HG03064 (cell line): ENCODE measurements at regions not wholly inside any gene's neighbourhood (a gene's known extent, or its start where the extent isn't known, plus 50 kb on each side); places are given as distances from the start of the nearest gene placed in this dataset.
"Not testable (repeated sequence)": the region's sequence is repeated elsewhere in the genome, so short reads cannot be mapped to it uniquely, and the experiment has no call there.

ENCODE experiments used
- ATAC-seq: cut with Tn5 transposase; IDR thresholded peaks from one replicate; pipeline ENCODE4 v1.9.1; 2021; ENCODE audit warnings: low read depth; ENCODE audit not compliant: unreplicated experiment

GRCh38 chr5:144042156-144042555, 128.3 kb downstream of the YIPF5 start:
- no peak for ATAC-seq

- no peak for ATAC-seq
Measured at GRCh38 chr5:144048259-144048856, 122.1 kb downstream of the YIPF5 start.

GRCh38 chr5:144055391-144055790, 115.1 kb downstream of the YIPF5 start:
- ATAC-seq, result not testable (repeated sequence)

DNA sequence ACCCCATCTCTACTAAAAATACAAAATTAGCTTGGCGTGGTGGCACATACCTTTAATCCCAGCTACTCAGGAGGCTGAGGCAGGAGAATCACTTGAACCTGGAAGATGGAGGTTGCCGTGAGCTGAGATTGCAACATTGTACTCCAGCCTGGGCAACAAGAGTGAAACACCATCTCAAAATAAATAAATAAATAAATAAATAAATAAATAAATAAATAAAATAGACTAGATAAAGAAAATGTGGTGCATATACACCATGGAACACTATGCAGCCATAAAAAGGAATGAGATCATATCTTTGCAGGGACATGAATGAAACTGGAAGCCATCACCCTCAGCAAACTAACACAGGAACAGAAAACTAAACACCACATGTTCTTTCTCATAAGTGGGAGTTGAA, 110.4 kb downstream of the YIPF5 start:
- not testable (repeated sequence) for ATAC-seq

GRCh38 chr5:144060598-144060997, 109.9 kb downstream of the YIPF5 start:
- no peak for ATAC-seq

DNA sequence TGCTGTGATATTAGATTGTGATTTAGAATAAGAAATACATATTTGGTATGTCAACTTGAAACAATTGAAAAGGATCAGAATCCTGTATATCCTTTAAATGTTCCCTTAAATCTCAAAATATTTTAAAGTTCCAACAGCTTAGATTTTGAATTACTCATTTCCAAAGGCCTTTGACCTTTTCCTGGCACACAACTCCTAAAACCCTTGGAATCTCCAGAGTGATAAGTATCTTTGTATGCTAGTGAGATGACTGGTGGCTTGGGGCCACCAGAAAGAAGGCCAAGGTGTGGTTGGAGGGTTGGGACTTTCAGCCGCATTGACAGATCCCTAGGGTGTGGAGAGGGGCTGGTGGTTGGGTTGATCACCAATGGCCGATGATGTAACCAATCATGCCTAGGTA, 104.7 kb downstream of the YIPF5 start:
- ATAC-seq, result no peak

- no peak for ATAC-seq
Measured at GRCh38 chr5:144072518-144072927, 97.9 kb downstream of the YIPF5 start.

DNA sequence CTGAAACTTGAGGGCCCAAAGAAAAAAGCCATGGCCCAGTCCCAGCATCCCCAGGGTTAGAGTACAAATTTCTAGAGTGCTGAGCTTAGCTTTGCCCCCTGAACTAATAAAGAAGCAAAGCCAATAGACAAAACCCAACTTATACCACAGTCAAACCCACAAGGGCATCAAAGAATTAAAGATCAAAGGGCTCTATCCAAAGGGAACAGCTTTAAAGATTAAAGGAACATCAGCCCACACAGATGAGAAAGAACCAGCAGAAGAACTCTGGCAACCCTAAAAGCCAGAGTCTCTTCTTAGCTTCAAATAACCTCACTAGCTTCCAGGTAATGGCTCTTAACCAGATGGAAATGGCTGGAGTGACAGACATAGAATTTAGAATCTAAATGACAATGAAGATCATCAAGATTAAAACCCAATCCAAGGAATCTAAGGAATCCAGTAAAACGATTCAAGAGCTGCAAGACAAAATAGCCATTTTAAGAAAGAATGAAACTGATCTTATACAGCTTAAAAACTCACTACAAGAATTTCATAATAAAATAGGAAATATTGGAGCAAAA, 93.9 kb downstream of the YIPF5 start:
- ATAC-seq, result no peak

- no peak for ATAC-seq
Measured at GRCh38 chr5:144083185-144083584, 87.3 kb downstream of the YIPF5 start.

DNA sequence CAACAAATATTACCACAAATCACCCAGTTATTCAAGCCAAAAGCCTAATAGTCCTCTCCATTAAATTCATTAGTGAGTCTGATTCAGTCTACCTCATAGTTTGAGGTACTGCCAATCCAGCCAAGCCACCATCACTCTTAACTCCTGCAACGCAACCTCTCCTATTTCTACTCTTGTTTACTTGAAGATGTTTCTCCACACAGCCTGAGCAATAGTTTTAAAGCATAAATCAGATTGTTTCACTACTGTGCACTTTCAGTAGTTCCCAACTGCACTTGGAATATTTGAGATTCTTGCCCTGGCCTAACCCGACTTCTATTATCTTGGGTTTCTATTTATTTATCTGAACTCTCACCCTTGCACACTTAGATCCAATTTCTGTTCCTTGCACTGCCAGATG, 85.5 kb downstream of the YIPF5 start:
- ATAC-seq, result no peak

- no peak for ATAC-seq
Measured at GRCh38 chr5:144085381-144085780, 85.1 kb downstream of the YIPF5 start.

- no peak for ATAC-seq
Measured at GRCh38 chr5:144086295-144086694, 84.2 kb downstream of the YIPF5 start.

DNA sequence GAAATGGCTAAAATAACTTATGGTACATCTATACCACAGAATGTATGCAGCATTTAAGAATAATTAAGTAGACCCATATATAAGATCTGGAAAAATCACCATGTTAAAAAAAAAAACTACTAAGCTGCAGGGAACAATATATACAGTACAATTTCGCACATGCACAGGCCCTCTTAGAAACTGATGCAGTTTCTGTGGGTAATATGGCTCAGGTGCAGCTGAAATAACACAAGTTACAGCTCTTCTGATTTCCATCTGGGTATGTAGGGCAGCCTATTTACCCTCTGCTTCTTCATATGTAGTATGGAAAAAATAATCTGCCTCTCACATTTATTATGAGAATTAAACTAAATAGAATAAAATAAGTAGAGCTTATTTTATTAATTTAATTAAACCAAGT, 82.9 kb downstream of the YIPF5 start:
- ATAC-seq, result no peak

GRCh38 chr5:144088206-144089064, 82.0 kb downstream of the YIPF5 start:
- no peak for ATAC-seq

DNA sequence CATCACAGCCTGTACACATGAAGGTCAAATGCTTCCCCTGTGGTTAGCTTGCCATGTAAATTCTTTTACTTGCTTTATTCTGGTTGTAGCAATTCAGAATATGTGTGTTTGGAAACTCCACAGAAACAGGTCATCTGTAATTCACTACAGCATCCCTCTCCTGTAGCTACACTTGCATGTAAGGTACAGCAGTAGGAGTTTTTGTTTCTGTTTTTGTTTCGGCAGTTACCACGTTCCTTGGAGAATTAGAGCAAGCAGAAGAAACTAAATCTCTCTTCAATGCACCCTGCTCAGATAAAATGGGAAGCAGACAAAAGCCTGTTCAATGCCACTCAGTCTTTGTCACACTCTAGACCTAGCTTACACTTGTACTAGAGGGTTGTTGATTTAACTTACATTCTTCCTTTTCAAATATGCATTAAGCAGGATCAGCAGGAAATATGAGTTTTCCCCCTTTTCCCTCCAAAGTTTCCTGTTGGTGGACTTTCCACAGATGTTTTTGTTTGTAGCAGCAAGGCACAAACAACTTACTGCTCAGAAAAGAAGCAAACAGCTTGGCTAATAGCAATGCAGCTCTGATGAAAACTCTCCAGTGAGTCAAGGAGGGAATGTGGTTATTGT, 80.9 kb downstream of the YIPF5 start:
- no peak for ATAC-seq

- ATAC-seq, result no peak
Measured at GRCh38 chr5:144092508-144092907, 78.0 kb downstream of the YIPF5 start.

DNA sequence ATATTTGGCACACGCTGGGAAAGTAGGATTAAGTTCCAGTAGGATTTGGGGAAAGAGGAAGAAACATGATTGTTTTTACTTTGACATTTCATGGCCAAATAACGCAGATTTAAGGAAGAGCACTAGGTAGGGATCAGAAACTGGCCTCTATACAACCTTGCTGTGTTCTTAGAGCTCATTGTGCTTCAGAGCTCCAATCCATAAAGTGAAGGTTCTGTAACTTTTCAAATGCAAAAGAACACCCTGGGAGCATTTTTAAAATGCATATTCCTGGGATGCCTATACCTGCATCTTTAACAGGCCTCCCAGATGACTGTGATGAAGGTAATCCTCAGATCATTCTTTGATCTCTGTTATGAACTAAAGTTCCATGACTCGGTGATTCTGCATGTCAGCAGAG, 77.1 kb downstream of the YIPF5 start:
- no peak for ATAC-seq

GRCh38 chr5:144093868-144094267, 76.6 kb downstream of the YIPF5 start:
- ATAC-seq, result no peak

DNA sequence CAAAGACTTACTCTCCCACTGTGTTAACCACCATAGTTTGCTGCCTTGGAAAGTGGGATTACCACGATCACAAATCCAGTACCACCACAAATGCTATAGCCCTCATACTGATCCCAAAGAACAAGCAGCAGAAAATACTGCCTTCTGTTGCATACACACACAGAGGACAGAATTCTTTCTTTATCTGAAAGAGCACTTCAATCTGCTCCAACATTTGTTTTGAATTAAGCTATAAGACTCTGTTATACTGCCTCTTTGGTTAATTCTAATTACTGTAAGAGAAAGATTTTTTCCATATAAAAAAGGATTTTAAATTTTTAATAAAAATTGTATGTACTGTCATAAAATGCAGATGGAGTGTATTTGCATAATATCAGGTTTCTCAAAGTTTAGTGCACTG, 69.8 kb downstream of the YIPF5 start:
- no peak for ATAC-seq

- no peak for ATAC-seq
Measured at GRCh38 chr5:144101616-144102015, 68.8 kb downstream of the YIPF5 start.

DNA sequence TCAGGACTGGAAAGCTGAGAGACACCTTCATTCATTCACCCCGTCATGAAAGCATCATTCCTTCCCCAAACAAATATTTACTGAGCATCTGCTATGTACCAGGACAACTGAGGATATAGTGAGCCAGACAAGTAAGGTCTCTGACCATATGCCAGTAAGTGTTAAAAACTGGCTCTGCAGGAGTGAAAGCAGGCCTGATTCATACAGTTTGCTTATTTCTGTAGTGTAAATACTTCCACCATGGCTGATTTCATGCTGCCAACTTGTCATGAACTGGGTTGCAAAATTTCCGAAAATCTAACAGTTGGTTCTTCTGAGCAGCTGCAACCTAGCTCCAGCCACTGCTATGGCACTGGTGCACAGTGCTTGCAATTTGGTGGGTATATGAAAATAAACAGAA, 68.1 kb downstream of the YIPF5 start:
- no peak for ATAC-seq
